Amygdala (tissue), 56 donors: ENCODE measurements at regions not wholly inside any gene's neighbourhood (a gene's known extent, or its start where the extent isn't known, plus 50 kb on each side); places are given as distances from the start of the nearest gene placed in this dataset.
A peak's percentile ranks its signal among the peaks of the same experiment; 100 is the strongest.
"Not testable (repeated sequence)": the region's sequence is repeated elsewhere in the genome, so short reads cannot be mapped to it uniquely, and the experiment has no call there.

ENCODE experiments used
- DNase-seq, 56 donors: peaks; one replicate each; lab custom pipeline; 2025; lab: John Stamatoyannopoulos, UW

DNA sequence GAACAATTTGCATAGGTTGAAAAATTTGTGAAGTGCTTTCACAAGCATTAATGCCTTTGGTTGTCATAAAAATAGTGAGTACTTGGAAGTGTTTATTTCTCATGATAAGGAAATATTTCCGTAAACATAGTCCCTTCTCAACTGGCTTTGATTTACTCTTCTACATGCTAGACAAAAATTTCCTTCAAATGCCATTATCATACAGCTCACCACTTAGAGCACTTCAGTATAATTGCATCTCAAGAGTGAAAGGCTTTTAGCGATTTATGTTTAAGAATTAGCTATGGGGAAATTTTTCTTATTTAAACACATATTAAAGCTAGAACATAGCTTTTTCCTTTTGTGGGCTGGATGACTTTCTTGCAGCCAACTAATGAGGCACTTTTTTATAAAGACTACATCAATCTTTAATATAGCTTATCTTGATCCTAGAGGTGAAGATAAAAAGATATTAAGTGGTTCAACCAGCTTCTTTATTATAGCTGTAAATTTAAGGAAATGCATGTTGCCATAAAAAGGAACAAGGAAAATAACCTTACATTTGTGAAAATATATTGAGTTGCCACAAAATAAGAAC is 656.8 kb downstream of the SLITRK6 start:
- no peak for DNase-seq

DNA sequence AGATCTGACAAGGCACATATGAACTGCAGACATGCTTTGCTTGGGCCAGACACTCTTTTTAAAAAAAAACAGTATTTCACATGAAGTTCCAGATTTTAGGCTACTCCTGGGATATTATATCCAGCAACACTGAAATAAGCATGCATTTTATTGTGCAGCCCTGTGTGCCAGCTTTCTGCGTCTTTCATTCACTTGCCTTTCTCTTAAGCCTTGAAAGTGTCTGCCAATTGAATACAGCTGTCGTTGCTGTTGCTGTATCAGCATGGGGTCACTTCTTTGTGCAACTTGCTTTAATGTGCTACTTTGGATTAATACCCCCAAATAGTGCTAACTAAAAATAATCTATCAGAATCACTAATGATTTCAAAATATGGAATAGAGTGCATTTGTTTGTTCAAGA is 657.8 kb downstream of the SLITRK6 start:
- DNase-seq: no peak

DNA sequence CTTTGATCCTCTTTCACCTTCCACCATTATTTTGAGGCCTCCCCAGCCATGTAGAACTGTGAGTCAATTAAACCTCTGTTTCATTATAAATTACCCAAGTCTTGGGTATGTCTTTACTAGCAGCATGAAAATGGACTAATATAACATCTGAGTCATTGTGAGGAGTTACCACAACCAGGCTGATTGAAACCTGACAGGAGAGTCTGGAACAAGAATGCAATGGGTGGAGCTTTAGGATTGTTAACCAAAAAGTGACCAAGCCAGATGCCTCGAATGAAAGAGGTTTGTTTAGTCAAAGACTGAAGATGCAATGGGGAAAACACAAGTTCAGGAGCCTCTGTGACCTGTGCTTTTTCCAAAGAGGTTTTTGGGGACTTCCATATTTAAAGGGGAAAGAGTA is 659.0 kb downstream of the SLITRK6 start:
- DNase-seq: no peak

DNA sequence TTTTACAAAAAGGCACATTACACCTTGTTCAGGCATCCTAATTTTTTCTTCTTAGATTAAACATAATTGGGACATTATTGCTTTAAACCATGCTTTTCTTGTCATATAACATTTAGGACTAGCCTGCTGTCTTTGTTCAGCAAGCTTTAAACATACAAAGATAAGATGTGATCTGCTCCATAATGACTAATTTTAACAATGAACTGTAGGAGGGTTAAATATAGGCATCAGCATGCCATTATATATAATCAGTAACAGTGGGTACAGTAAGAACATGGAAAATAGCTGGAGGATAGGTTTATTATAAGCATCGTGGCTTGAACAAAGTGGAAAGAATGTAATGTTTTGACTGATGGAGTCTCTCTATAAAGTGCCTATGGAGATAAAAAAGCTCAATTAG is 661.7 kb downstream of the SLITRK6 start:
- DNase-seq: no peak

DNA sequence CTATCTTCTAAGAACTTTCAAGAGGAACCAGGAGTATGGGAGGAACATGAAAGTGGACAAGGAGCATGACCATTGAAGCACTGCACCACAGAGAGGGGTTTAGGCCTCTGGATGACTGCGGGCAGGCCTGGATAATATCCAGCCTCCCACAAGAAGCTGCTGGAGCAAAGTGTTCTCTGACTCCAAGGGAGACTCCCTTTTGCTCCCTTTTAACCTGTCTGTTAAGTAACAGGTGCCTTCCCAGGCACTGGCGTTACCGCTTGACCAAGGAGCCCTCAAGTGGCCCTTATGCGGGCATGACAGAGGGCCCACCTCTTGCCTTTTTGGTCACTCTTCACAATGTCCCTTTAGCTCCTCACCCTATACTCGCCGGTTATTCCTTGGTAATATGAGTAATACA is 666.2 kb downstream of the SLITRK6 start:
- DNase-seq: no peak

DNA sequence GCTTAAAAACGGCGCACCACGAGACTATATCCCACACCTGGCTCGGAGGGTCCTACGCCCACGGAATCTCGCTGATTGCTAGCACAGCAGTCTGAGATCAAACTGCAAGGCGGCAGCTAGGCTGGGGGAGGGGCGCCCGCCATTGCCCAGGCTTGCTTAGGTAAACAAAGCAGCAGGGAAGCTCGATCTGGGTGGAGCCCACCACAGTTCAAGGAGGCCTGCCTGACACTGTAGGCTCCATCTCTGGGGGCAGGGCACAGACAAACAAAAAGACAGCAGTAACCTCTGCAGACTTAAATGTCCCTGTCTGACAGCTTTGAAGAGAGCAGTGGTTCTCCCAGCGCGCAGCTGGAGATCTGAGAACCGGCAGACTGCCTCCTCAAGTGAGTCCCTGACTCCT is 675.7 kb downstream of the SLITRK6 start:
- not testable (repeated sequence) for DNase-seq

DNA sequence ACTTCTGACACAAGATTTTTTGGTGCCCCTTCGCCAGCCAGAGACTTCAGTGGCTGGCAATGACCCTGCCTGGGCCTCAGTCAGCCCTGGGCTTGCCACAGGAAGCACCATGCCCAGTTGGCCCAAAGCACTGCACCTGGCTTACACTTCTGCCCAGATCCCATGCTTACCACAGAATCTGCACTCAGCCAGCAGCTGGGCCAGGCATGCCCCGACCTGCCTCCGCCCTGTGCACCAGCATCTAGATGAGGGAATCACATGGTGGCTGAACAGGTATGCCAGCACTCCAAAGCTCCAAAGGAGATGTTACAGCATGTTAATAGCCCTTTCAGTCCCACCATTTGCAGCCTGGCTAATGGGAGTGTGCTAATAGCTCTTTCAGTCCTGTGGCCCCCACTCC is 690.9 kb downstream of the SLITRK6 start:
- no peak for DNase-seq

DNA sequence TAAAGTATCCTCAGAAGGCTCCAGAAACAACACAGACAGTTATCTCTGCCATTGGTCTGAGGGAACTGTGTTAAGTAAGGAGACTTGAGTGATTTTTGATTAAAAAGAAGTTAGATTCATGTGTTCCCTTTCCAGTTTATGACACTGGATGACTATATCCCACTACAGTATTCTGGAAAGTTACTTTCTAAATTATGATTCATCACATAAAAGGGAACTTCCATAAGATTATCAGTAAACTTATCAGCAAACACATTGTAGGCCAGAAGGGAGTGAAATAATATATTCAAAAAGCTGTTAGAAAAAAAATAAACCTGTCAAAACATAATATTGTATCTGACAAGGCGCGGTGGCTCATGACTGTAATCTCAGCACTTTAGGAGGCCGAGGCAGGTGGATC is 700.0 kb downstream of the SLITRK6 start:
- no peak for DNase-seq

DNA sequence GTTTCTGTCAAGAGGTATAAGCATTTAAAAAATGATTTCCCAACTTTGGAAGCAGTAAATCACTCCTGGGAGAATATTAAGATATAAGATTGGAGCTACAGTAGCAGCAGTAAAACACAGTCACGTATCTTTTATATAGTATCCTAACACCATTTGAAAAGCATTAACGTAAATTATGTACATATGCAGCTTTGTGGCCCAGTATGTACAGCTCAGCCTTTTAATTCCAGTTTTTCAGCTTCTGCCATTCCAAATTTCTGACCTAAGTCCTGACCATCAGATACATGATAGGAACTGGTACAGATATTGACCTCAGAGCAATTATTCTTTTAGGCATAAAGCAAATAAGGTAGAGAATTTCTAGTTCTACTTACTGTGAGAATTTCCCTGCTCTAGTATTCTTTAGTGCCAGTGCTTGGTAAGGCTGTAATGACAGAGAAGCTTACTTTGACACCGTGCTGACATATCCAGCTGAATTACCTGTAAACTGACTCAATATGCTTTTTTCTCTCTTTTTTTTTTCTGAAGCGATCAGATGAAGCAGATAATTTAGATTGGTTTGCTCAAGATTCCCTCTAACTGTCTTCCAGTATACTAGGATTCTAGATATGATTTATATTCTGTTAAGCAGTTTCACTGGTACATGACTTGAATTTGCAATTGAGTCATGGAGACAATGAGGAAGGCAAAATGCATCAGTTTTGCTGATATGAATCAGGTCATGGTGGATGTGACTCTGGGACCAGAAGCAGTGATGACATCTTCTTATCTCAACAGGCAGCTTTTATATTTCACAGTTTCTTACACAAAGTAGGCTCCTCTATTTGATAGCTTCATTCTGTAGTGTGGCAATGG is 703.6 kb downstream of the SLITRK6 start:
- DNase-seq: no peak

DNA sequence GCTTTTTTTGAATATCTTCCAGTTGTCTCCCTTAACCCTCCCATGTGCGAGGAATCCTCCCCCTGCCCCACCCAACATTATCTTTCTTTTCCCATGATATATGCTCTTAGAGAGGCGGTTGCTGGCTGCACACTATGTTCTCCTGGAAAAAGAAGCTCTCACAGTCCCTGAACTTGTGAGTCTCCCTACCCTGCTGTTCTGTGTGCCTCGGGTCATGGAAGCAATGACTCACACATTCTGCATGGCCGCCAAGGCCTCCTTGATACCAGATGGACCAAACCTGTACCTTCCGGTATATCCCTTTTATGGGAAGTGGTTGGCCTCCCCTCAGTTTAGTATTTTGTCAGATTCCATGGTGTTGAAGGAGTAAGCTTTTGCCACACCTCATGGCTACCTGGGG is 705.4 kb downstream of the SLITRK6 start:
- no peak for DNase-seq

DNA sequence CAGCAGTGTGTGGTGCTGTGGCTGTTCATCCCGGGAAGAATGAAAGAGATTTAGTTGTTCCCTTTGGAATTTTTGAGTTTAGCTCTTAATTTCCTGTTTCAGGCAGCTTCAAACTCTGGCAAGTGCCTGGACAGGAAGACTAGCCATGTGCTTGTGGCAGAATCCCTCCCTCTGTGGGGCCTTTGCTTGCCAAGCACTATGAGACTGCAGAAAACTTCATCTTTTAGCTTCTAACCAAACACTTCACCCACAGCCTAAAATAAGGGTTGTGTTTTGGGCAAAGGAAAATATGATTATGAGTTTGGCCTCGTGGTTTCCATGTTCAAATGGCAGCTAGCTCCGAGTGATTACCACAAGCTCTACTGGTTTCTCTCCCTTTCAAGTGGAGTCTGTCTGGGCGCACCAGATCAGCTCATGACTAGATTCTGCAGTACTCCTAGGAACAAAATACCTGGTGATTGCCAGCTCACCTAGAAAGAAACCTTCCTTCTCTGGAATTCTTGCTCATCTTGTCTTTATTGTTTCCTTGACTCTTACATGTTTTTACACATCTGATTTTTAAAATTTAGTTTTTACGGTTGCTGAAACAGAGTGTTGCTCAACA is 707.5 kb downstream of the SLITRK6 start:
- no peak for DNase-seq

DNA sequence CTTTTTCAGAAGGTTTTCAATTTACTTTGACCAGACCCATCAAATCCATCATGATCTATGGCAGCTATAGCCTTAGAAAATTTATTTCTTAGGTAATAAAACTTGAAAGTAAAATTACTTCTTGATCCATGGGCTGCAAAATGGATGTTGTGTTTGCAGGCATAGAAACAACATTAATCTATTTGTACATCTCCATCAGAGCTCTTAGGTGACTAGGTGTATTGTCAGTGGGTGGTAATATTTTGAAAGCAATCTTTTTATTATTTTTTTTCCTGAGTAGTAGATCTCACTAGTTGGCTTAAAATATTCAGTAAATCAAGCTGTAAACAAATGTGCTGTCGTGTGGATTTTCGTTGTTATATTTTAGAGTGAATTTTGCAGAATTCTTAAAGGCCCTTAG is 710.0 kb downstream of the SLITRK6 start:
- DNase-seq: no peak

DNA sequence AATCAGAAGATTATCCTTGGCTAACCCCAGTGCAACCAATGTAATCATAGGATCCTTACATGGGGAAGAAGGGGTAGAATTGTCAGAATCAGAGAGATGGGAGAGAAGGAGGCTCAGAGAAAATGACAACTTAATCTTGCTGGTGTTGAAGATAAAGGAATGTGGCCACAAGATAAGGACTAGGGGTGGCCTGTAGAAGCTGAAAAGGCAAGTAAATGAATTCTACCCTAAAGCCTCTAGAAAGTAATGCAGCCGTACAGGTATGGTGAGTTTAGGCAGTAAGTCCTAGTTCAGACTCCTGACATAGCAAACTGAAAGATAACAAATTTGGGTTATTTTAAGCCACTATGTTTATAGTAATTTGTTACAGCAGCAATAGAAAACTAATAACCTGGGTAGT is 718.5 kb downstream of the SLITRK6 start:
- no peak for DNase-seq

DNA sequence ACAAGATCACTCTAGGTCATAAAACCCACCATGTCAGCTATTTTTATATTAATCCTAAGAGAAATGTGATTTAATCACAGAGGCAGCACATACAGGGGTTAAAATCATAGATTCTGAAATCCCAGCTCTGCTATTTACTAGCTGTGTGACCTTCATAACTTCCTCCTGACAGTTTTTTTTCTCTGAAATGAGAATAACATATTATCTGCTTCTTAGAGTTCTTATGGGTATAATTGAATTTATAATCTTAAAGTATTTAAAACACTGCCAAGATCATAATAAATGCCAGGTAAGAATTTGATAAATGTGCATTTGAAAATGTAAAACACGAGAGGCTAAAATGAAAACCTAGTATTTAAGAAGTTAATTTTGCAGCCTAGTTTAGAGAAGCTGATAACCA is 722.9 kb downstream of the SLITRK6 start:
- DNase-seq: no peak

DNA sequence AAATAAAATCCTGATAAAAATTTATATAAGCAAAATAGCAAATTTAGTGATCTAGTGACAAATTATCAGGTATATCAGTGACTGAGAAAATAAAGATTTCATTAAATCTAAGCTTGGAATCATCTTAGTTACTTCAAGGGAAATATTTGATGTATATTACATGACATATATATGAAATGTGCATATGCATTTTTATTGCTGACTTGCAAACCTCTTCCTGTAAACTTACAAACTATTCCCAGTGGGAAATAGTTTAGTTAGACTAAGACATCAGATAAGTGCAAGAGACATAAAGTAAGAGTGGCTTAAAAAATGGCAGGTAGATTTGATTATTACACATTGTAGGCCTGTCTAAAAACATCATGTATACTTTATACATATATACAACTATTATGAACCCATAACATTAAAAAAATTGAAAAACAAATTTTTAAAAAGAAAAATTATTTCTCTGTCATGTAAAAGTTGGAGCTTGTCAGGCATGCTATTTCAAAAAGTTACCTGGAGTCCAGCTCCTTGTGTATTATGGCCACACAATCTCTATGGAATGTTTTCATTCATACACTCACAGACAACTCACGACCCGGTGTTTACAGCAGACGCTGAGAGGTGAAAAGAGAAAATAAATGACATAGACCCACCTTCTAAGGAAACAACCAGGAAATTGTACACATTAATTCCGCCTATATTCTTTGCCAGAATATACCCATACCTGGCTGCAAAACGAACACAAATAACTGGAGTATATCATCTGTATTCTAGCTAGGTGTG is 724.5 kb downstream of the SLITRK6 start:
- no peak for DNase-seq

DNA sequence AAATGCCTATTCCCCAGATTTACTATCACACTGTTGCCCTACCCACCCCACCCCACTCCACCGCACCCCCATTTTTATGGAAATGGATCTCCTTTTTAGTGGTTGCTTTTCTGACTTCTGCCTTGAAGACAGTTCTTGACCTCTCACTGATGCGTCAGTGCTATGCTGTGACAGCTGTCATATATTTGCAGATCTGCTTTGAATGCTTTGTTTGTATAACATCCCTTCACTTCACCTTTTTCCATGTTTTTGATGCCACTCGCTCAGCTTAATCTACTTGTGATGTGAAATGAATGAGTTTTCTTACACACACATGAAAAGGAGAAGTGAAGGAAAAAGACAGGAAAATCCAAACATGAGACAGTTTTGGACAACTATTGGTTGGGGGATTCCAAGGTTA is 731.0 kb downstream of the SLITRK6 start:
- no peak for DNase-seq

DNA sequence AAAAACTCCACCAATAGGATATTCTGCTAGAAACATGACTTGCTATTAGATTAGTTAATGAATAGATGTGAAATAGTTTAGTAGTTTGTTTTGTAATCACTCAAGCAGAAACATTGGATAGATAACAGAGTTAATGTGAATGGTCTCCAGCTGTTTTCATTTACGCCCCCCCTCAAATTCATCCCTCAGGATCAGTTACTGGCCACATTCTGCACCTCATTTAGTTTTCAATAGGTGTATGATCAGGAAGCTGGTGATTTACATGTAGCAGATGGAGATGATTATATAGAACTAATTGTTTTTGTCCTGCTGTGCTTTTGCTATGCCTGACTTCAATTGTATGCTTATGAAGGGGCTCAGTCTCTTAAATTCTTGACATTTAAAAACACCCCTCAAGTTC is 759.0 kb downstream of the SLITRK6 start:
- DNase-seq: no peak

DNA sequence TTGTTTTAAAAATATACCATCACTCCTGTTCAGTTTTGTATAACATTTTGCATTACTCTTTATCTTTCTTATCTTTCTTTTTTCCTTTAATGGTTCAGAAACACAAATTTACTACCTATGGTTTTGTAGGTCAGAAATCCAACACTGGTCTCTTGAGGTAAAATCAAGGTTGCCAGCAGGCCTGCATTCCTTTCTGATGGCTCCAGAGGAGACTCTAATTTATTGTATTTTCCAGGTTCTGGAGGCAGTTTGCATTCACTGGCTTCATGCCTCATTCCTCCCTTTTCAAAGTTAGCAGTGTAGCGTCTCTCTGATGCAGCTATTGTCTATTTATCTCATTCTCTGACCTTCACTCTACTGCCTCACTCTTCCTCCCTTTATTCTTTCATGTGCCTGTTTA is 767.4 kb downstream of the SLITRK6 start:
- DNase-seq: no peak

DNA sequence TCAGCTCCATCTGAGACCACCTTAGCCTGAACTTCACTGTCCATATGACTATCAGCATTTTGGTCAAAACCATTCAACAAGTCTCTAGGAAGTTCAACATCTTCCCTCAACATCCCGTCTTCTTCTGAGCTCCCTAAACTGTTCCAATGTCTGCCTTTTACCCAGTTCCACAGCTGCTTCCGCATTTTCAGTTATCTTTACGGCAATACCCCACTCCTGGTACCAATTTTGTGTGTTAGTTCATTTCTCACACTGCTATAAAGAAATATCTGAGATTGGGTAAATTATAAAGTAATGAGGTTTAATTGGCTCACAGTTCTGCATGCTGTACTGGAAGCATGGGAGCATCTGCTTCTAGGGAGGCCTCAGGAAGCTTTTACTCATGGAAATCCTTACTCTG is 771.2 kb downstream of the SLITRK6 start:
- no peak for DNase-seq

DNA sequence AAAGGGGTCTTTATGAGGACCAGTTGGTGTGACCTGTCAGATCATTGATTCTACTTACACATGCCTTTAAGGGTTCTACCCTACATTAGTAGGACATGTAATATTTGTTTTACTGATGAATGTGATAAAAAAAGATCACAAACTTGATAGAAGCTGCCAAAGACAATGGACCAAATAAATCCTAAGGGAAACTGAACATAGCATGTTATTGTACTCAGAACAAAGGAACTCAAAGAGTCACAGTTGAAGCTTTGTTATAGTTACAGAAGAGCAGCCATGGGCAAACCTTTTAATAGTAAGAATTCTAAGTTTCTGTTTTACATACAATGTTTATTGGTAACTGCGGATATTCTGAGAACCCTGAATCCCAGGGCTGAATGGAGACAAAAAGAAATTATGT is 780.1 kb downstream of the SLITRK6 start:
- DNase-seq: peak in 1 of 56 donors; percentile 15

DNA sequence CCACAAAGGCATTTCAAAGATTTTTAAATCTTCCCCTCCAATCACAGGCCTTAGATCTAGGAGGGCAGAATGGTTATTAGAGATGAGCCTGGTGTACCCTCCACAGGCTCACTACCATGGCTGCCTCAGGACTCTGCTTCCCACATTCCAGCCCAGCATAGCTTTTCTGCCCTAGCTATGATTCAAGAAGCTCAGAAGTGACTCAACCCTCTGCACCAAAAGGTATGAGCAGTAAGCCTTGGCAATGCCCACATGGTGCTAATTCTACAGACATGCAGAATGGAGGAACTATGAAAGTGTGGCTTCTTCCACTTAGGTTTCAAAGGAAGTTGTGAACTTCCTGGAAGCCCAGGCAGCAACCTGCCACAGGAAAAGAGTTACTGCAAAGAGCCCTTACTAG is 786.2 kb downstream of the SLITRK6 start:
- DNase-seq: no peak
